GM13976 (cell line): ENCODE measurements at regions not wholly inside any gene's neighbourhood (a gene's known extent, or its start where the extent isn't known, plus 50 kb on each side); places are given as distances from the start of the nearest gene placed in this dataset.

ENCODE experiments used
- DNase-seq: peaks from one replicate; pipeline ENCODE4 v3.0.0; 2012; ENCODE audit warnings: low spot score
- in situ Hi-C: fragments of 300-500 bp; cut with MboI; formaldehyde crosslinking; loops from one replicate; pipeline ENCODE4 v1.12.0; 2022; ENCODE audit warnings: low sequenced_read_pairs, mixed read lengths, inconsistent platforms; ENCODE audit not compliant: unreplicated experiment
- TF ChIP-seq, protein P1 (sequence below): IDR thresholded peaks from 2 replicates; pipeline ENCODE4 v1.5.1; 2012; ENCODE audit warnings: borderline replicate concordance, mild to moderate bottlenecking; ENCODE audit not compliant: insufficient read depth; ENCODE audit errors: extremely low read depth, missing control alignments, control extremely low read depth

DNA sequence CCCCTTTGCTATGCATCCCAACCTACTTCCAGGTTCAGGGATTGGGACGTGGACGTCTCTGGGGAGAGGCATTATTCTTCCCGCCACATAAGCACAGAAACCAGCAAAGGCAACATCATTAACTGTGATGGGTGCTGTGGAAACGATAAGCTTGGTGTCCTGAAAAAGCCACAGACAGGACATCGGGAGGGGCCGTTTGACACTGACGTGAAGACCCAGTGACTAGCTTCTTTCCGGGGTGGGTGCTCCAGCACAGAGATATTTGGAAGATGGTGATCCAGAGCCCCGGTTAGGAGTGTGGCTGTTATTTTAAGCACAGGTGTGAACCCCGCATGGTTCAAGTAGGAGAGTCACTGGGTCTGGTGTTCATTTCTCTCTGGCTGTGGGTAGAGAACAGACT lies 163.8 kb upstream of the HDAC4 start:
- in situ Hi-C loops: no loop called here
- no peak for DNase-seq
- TF ChIP-seq, protein P1, sequence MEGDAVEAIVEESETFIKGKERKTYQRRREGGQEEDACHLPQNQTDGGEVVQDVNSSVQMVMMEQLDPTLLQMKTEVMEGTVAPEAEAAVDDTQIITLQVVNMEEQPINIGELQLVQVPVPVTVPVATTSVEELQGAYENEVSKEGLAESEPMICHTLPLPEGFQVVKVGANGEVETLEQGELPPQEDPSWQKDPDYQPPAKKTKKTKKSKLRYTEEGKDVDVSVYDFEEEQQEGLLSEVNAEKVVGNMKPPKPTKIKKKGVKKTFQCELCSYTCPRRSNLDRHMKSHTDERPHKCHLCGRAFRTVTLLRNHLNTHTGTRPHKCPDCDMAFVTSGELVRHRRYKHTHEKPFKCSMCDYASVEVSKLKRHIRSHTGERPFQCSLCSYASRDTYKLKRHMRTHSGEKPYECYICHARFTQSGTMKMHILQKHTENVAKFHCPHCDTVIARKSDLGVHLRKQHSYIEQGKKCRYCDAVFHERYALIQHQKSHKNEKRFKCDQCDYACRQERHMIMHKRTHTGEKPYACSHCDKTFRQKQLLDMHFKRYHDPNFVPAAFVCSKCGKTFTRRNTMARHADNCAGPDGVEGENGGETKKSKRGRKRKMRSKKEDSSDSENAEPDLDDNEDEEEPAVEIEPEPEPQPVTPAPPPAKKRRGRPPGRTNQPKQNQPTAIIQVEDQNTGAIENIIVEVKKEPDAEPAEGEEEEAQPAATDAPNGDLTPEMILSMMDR: no peak

DNA sequence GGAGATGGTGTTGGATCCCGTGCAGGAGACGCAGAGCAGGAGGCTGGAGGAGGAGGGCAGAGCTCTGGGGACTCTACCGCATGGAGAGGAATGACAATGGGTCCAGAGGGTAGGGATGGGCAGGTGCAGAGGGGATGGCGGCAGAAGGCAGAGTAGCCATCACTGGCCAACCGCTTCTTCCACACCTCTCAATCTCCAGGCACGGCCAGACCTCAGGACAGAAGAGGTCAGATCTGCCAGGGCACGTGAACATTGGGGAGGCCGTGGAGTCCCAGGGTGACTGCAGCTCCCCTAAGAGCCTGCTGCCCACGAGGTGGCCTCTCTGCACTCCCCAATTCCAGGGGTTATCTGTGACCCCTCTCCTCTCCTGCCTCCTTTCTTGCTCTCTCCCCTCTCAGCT lies 162.7 kb upstream of the HDAC4 start:
- in situ Hi-C loops: no loop called here
- TF ChIP-seq, protein P1: no peak
- DNase-seq: no peak

DNA sequence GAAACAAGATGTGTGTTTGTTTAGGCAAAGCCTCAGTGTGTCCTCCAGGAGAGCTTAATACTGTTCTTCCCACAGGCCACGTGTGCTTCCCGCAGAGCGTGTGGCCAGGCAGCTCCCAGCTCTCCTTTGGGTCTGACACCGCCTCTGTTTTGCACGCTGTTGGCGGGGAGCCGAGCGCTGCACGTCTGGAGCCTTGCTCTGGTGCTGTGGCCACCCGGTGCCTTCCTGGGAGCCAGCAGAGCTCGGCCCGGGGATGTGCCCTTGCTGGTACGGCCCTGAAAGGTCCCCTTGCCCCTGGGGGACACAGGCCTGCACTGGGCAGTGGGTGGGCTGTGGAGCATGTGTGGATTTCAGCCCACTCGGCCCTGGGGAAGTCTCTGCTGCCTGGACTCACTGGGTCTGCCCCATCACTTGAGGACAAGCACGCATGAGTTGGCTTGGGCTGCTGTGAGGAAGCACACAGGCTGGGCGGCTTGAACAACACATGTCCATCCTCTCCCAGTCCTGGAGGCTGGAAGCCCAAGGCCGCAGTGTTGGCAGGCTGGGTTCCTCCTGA lies 160.7 kb upstream of the HDAC4 start:
- no peak for DNase-seq
- TF ChIP-seq, protein P1: no peak
- in situ Hi-C loops: no loop called here

DNA sequence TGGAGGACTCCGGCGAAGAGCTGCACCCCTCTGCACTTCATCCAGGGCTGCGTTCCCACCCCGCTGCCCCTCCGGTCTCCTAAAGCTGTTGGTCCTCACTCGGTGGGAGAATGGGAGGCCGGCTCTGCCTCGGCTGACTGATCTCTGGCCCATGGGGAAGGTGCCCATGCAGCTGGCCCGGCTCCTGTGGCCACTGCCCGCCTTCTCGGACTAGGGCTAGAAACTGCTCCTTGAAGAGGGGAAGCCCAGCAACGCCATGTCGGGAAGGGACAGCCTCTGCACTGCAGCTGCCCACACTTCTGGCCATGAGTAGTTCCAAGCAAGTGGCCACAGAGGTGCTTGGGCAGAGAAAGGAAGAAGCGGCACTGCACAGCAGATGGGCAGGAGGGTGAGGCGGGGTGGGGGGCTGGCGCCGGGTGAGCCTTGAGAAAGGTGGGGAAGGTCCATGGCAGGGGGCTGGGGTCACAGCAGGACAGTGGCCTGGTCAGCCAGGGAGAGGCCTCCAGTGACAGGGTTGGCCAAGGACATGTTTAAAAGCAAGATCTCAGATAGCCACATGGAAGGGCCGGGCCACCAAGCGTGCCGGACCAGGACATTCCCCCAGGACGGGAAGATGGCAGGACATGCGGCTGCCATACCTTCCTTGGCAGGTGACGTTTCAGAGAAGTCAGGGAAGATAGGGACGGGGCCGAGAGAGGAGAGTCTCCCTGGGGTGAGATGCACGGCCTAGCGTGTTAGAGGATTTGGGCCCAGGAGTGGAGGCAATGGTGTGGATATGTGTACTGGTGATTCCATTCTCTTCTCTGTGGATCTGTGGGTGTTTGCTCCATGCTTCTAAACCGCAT lies 158.8 kb upstream of the HDAC4 start:
- TF ChIP-seq, protein P1: no peak
- in situ Hi-C loops: no loop called here
- DNase-seq: no peak

DNA sequence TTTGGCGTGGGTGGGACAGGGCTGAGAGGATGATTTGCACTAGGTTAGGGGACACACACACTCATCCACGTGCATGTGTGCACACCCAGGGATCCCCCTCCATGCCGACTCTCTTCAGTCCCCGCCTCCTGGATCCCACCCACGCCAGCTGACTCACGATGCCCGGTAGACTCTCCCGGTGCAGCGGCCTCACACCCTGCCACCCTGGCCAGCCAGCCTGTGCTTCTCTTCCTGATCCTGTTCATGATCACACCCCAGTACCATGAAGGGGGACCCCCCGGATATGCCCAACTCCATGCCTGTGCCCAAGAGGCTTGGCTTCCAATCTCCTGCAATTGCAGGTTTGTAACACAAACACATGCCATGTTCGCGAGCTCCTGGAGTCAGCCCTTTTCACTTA lies 157.8 kb upstream of the HDAC4 start:
- in situ Hi-C loops: no loop called here
- no peak for DNase-seq
- TF ChIP-seq, protein P1: no peak

DNA sequence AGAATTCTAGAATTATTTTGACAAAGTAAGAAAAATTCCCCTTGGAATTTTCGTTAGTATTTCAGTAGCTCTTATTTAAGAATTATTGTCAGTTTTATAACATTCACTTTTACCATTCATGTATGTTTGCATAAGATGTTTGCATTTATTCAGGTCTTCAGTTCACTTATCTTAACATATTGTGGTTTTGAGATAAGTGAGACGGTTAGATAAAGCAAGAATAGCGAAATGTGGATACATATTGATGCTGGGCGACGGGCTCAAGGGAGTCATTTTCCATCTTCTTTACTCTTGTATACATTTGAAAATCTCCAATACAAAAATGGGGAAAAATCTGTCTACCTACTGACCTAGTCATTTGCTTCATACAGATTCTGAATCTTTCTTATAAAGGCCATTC lies 156.7 kb upstream of the HDAC4 start:
- TF ChIP-seq, protein P1: no peak
- no peak for DNase-seq
- in situ Hi-C loops: no loop called here
